ENCODE measurements at regions not wholly inside any gene's neighbourhood (a gene's known extent, or its start where the extent isn't known, plus 50 kb on each side); places are given as distances from the start of the nearest gene placed in this dataset.

- TF ChIP-seq POLR2AphosphoS5 (IDR thresholded peaks at IDR 0.05; ENCODE audit: low read depth), result no peak
- no peak for DNase-seq (ENCODE audit: low read depth in 1 of 2, low spot score in 1 of 2)
- H3K27me3 ChIP-seq (ENCODE audit: insufficient read depth, poor library complexity, severe bottlenecking), result no peaks in the 10 kb centered on the region
- no peak overlapping the region for H3K4me3 ChIP-seq (replicated peaks; ENCODE audit: insufficient read depth, low read length)
- H3K27ac ChIP-seq (replicated peaks), result no peak overlapping the region
Observed at GRCh38 chr10:123557366-123558108, 108.6 kb upstream of the GPR26 start.

GRCh38 chr10:123558651-123559050 lies 107.5 kb upstream of the GPR26 start:
- no peaks in the 10 kb centered on the region for H3K27me3 ChIP-seq (ENCODE audit: insufficient read depth, poor library complexity, severe bottlenecking)
- no peak for DNase-seq (ENCODE audit: low read depth in 1 of 2, low spot score in 1 of 2)
- H3K4me3 ChIP-seq (replicated peaks; ENCODE audit: insufficient read depth, low read length), result no peak overlapping the region
- H3K27ac ChIP-seq (replicated peaks), result no peak overlapping the region
- TF ChIP-seq SPI1 (IDR thresholded peaks at IDR 0.05; ENCODE audit: borderline replicate concordance, low read depth) (no peak), POLR2AphosphoS5 (IDR thresholded peaks at IDR 0.05; ENCODE audit: low read depth) (no peak), GABPA (IDR thresholded peaks at IDR 0.05; ENCODE audit: low read depth) (no peak), REST (IDR thresholded peaks at IDR 0.05; ENCODE audit: insufficient replicate concordance, low read depth) (no peak)
- TF ChIP-seq, protein P1, sequence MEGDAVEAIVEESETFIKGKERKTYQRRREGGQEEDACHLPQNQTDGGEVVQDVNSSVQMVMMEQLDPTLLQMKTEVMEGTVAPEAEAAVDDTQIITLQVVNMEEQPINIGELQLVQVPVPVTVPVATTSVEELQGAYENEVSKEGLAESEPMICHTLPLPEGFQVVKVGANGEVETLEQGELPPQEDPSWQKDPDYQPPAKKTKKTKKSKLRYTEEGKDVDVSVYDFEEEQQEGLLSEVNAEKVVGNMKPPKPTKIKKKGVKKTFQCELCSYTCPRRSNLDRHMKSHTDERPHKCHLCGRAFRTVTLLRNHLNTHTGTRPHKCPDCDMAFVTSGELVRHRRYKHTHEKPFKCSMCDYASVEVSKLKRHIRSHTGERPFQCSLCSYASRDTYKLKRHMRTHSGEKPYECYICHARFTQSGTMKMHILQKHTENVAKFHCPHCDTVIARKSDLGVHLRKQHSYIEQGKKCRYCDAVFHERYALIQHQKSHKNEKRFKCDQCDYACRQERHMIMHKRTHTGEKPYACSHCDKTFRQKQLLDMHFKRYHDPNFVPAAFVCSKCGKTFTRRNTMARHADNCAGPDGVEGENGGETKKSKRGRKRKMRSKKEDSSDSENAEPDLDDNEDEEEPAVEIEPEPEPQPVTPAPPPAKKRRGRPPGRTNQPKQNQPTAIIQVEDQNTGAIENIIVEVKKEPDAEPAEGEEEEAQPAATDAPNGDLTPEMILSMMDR (IDR thresholded peaks at IDR 0.05; ENCODE audit: insufficient read depth, low read length), result no peak

- TF ChIP-seq, protein P1 (IDR thresholded peaks at IDR 0.05; ENCODE audit: insufficient read depth, low read length), result peak; percentile 85
- TF ChIP-seq POLR2AphosphoS5 (IDR thresholded peaks at IDR 0.05; ENCODE audit: low read depth) (no peak), REST (IDR thresholded peaks at IDR 0.05; ENCODE audit: insufficient replicate concordance, low read depth) (no peak)
- peak; percentile 37 to 56 for DNase-seq (ENCODE audit: low read depth in 1 of 2, low spot score in 1 of 2)
- Histone ChIP-seq H3K4me3 (replicated peaks; ENCODE audit: insufficient read depth, low read length) (no peak overlapping the region), H3K27ac (replicated peaks) (no peak overlapping the region), H3K27me3 (ENCODE audit: insufficient read depth, poor library complexity, severe bottlenecking) (no peaks in the 10 kb centered on the region)
Observed at GRCh38 chr10:123559066-123559822, 106.9 kb upstream of the GPR26 start.

GRCh38 chr10:123559823-123560092 lies 106.4 kb upstream of the GPR26 start:
- no peak for DNase-seq (ENCODE audit: low read depth in 1 of 2, low spot score in 1 of 2)
- H3K27me3 ChIP-seq (ENCODE audit: insufficient read depth, poor library complexity, severe bottlenecking), result no peaks in the 10 kb centered on the region
- no peak overlapping the region for H3K4me3 ChIP-seq (replicated peaks; ENCODE audit: insufficient read depth, low read length)
- TF ChIP-seq GABPA (IDR thresholded peaks at IDR 0.05; ENCODE audit: low read depth), result no peak
- TF ChIP-seq, protein P1 (IDR thresholded peaks at IDR 0.05; ENCODE audit: insufficient read depth, low read length), result no peak
- no peak overlapping the region for H3K27ac ChIP-seq (replicated peaks)
